GM12878 (cell line): ENCODE measurements at regions not wholly inside any gene's neighbourhood (a gene's known extent, or its start where the extent isn't known, plus 50 kb on each side); places are given as distances from the start of the nearest gene placed in this dataset.

Experiments used
- ATAC-seq: fragments of 200-7000 bp; cut with Tn5 transposase; 3 replicates; pipeline ENCODE4 v1.9.1; 2020; ENCODE audit warnings: mild to moderate bottlenecking, moderate library complexity
- BruUV-seq: library from RNA; stranded (reverse); fragments of 400-500 nt; replicated peaks from 2 replicates; lab custom pipeline; 2021; lab: Mats Ljungman, UMichigan
- CTCF ChIA-PET: fragments of 300-600 bp; sonication (Branson Sonifier 250); formaldehyde crosslinking; extraction: SDS; loops from one replicate; lab custom pipeline; 2021; ENCODE audit warnings: inconsistent platforms; lab: Yijun Ruan, JAX
- POLR2A ChIA-PET: fragments of 350-600 bp; formaldehyde crosslinking; extraction: SDS; loops from one replicate; lab custom pipeline; 2021; ENCODE audit warnings: inconsistent platforms; lab: Charles Lee
- RAD21 ChIA-PET: fragments of 300-600 bp; sonication (Branson Sonifier 250); formaldehyde crosslinking; loops from one replicate; lab custom pipeline; 2023; ENCODE audit warnings: antibody characterized with exemption; ENCODE audit not compliant: unreplicated experiment; lab: Charles Lee
- SMC1A ChIA-PET: fragments of 300-600 bp; sonication (Branson Sonifier 250); formaldehyde crosslinking; loops from one replicate; lab custom pipeline; 2023; ENCODE audit not compliant: unreplicated experiment, uncharacterized antibody; lab: Charles Lee
- DNase-seq: peaks from one replicate; pipeline ENCODE4 v3.0.0-alpha.2; 2011; ENCODE audit warnings: low read depth, low spot score
- FAIRE-seq: peaks from 3 replicates; lab custom pipeline; 2011; peaks lifted over from hg19 to GRCh38; lab: Jason Lieb, UNC
- H2AFZ ChIP-seq: 2 replicates; pipeline ENCODE4 v1.6.0; 2011; ENCODE audit warnings: low read depth, low read length, control low read depth; ENCODE audit not compliant: control insufficient read depth
- H3K27ac ChIP-seq: 2 replicates; pipeline ENCODE4 v1.5.1; 2011; ENCODE audit warnings: control low read depth; ENCODE audit not compliant: control insufficient read depth, insufficient read depth
- H3K27me3 ChIP-seq, 2 experiments: replicated peaks in 1 of 2; 2 replicates each; pipeline versions ENCODE4 v1.6.0 to v1.6.1; 2011; ENCODE audit warnings: low read length in 1 of 2; ENCODE audit not compliant: control insufficient read depth in 2 of 2, insufficient read depth in 2 of 2
- H3K36me3 ChIP-seq, 2 experiments: 2 replicates each; pipeline ENCODE4 v1.5.1; 2011; ENCODE audit warnings: low read length in 1 of 2; ENCODE audit not compliant: control insufficient read depth in 2 of 2, insufficient read depth in 2 of 2
- H3K4me1 ChIP-seq: 2 replicates; pipeline ENCODE4 v1.6.1; 2011; ENCODE audit warnings: mild to moderate bottlenecking, low read length, moderate library complexity, mixed read lengths; ENCODE audit not compliant: control insufficient read depth, insufficient read depth
- H3K4me2 ChIP-seq: 2 replicates; pipeline ENCODE4 v1.6.0; 2011; ENCODE audit warnings: control low read depth; ENCODE audit not compliant: control insufficient read depth, insufficient read depth
- H3K4me3 ChIP-seq: fragments of 200-600 bp; sonication (generic); 2 replicates; pipeline ENCODE4 v1.5.1; 2016
- H3K79me2 ChIP-seq: 2 replicates; pipeline ENCODE4 v1.6.0; 2011; ENCODE audit warnings: low read length; ENCODE audit not compliant: control insufficient read depth, insufficient read depth
- H3K9ac ChIP-seq: 2 replicates; pipeline ENCODE4 v1.8.0; 2011; ENCODE audit warnings: low read length, control low read depth, mixed read lengths; ENCODE audit not compliant: control insufficient read depth, insufficient read depth
- H3K9me3 ChIP-seq: replicated peaks from 3 replicates; pipeline ENCODE4 v1.5.1; 2011; ENCODE audit warnings: mild to moderate bottlenecking, low read length; ENCODE audit not compliant: control insufficient read depth, insufficient read depth
- H4K20me1 ChIP-seq: 2 replicates; pipeline ENCODE4 v1.6.0; 2011; ENCODE audit not compliant: control insufficient read depth, insufficient read depth
- BRCA1 ChIP-seq: IDR thresholded peaks from 2 replicates; pipeline ENCODE4 v1.6.1; 2011; ENCODE audit warnings: low read depth, low read length, improper control_type of control experiment
- CHD2 ChIP-seq: IDR thresholded peaks from 2 replicates; pipeline ENCODE4 v1.6.1; 2011; ENCODE audit warnings: low read depth, low read length, improper control_type of control experiment, borderline replicate concordance
- CHD4 ChIP-seq: fragments of 200-600 bp; sonication (generic); IDR thresholded peaks from 2 replicates; pipeline ENCODE4 v1.6.1; 2016; ENCODE audit warnings: mild to moderate bottlenecking
- CREB1 ChIP-seq: IDR thresholded peaks from 2 replicates; pipeline ENCODE4 v1.6.1; 2012; ENCODE audit warnings: low read depth, mild to moderate bottlenecking, inconsistent platforms
- KLF5 ChIP-seq: fragments of 450-650 bp; IDR thresholded peaks from 2 replicates; pipeline ENCODE4 v1.6.1; 2014; ENCODE audit warnings: mild to moderate bottlenecking; ENCODE audit not compliant: partially characterized antibody
- SIX5 ChIP-seq: IDR thresholded peaks from 2 replicates; pipeline ENCODE4 v1.6.1; 2011; ENCODE audit warnings: mild to moderate bottlenecking, low read depth, low read length, moderate library complexity; ENCODE audit not compliant: severe bottlenecking
- TARDBP ChIP-seq: IDR thresholded peaks from 2 replicates; pipeline ENCODE4 v1.6.1; 2016; ENCODE audit warnings: borderline replicate concordance
- YBX1 ChIP-seq: fragments of 450-650 bp; IDR thresholded peaks from 2 replicates; pipeline ENCODE4 v1.6.1; 2016; ENCODE audit warnings: antibody characterized with exemption
- ZNF622 ChIP-seq: fragments of 450-650 bp; IDR thresholded peaks from 2 replicates; pipeline ENCODE4 v1.6.1; 2017; ENCODE audit warnings: mild to moderate bottlenecking, inconsistent platforms
- WGBS: methylation state at CpG from one replicate; pipeline ENCODE4 v1.1.6; 2016; ENCODE audit warnings: low lambda C conversion rate; ENCODE audit not compliant: insufficient replicate concordance, insufficient coverage; ENCODE audit errors: missing lambda C conversion rate; 5-methylcytosine and 5-hydroxymethylcytosine counted together
- in situ Hi-C: fragments of 300-500 bp; cut with MboI; formaldehyde crosslinking; loops from 9 replicates; pipeline ENCODE4 v1.14.3; 2018; ENCODE audit warnings: mixed read lengths
- intact Hi-C: fragments of 100-400 bp; cut with micrococcal nuclease; formaldehyde crosslinking; loops from one replicate; pipeline ENCODE4 v1.14.2; 2022; ENCODE audit not compliant: unreplicated experiment
- TF ChIP-seq, protein P1 (sequence below): fragments of 450-650 bp; IDR thresholded peaks from 2 replicates; pipeline ENCODE4 v1.6.1; 2018; ENCODE audit warnings: mild to moderate bottlenecking, low read depth, moderate library complexity; ENCODE audit not compliant: partially characterized antibody
- TF ChIP-seq, protein P2 (sequence below): IDR thresholded peaks from 2 replicates; pipeline ENCODE4 v1.6.1; 2012; ENCODE audit warnings: low read depth, low read length, improper control_type of control experiment

DNA sequence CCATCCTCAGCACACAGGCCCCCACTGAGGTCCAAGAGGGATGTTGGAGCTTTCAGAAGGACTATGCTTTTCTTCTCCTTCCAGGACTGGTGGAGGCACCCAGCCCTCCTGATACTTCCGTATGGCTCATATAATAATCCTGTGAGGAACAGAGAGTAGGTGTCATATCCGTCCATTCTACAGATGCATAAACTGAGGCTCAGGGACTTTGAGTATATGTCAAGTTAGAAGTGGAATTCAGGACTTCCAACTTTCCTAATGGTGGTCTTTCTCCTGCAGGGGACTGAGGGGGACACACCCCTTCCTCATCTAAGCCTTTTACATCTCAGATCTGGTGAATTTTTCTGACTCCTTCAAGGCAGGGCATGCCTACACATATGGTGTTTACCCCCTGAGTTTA is 153.7 kb downstream of the RPS24 start (continued):
- TF ChIP-seq, protein P1, sequence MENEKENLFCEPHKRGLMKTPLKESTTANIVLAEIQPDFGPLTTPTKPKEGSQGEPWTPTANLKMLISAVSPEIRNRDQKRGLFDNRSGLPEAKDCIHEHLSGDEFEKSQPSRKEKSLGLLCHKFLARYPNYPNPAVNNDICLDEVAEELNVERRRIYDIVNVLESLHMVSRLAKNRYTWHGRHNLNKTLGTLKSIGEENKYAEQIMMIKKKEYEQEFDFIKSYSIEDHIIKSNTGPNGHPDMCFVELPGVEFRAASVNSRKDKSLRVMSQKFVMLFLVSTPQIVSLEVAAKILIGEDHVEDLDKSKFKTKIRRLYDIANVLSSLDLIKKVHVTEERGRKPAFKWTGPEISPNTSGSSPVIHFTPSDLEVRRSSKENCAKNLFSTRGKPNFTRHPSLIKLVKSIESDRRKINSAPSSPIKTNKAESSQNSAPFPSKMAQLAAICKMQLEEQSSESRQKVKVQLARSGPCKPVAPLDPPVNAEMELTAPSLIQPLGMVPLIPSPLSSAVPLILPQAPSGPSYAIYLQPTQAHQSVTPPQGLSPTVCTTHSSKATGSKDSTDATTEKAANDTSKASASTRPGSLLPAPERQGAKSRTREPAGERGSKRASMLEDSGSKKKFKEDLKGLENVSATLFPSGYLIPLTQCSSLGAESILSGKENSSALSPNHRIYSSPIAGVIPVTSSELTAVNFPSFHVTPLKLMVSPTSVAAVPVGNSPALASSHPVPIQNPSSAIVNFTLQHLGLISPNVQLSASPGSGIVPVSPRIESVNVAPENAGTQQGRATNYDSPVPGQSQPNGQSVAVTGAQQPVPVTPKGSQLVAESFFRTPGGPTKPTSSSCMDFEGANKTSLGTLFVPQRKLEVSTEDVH: no peak
- TF ChIP-seq ZNF622 (no peak), CHD2 (no peak), SIX5 (no peak), YBX1 (no peak), KLF5 (no peak), CHD4 (no peak), CREB1 (no peak)

DNA sequence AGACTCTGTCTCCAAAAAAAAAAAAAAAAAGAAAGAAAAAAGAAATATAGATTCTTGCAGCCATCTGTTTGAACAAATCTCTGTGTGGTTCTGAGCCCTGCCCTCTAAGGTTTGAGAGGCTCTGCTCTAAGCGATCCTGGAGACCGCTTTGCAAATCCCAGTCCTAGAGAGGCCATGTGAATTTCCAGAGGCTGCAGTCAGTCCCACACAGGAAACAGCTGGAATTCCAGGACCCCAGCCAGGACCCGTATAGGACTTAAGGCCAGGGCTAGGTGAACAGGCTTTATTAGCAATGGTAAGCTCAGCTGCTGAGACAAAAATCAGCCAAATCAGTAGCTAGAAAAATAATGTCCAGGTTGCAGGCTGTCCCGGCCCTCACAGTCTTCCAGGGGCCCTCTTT is 154.8 kb downstream of the RPS24 start:
- FAIRE-seq (no peak), ATAC-seq (no peak), DNase-seq (no peak)
- ChIA-PET SMC1A (no interaction called here), CTCF (no interaction called here), POLR2A (no interaction called here), RAD21 (no interaction called here)
- H4K20me1 ChIP-seq: no peaks in the 10 kb centered on the region; the same call in 1 of the 2 replicates
- H2AFZ ChIP-seq: no peak overlapping the region
- no peaks in the 10 kb centered on the region for H3K4me1 ChIP-seq
- no TSS peak for BruUV-seq
- no peak overlapping the region for H3K4me3 ChIP-seq
- H3K36me3 ChIP-seq: no peaks in the 10 kb centered on the region
- no peaks in the 10 kb centered on the region; the same call in 1 of the 3 replicates for H3K9me3 ChIP-seq
- WGBS: 61% methylated on average over 4 of the region's 4 CpGs
- H3K27me3 ChIP-seq: no peaks in the 10 kb centered on the region; a peak in 2 of 4 replicates
- no peak for TF ChIP-seq TARDBP
- TF ChIP-seq, protein P2, sequence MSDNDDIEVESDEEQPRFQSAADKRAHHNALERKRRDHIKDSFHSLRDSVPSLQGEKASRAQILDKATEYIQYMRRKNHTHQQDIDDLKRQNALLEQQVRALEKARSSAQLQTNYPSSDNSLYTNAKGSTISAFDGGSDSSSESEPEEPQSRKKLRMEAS: no peak
- no peak for TF ChIP-seq BRCA1
- no peak overlapping the region for H3K9ac ChIP-seq
- no peaks in the 10 kb centered on the region for H3K79me2 ChIP-seq
- no peak overlapping the region for H3K4me2 ChIP-seq
- intact Hi-C loops: no loop called here
- in situ Hi-C loops: no loop called here
- no peak overlapping the region for H3K27ac ChIP-seq
